MM.1S (cell line): ENCODE measurements at regions not wholly inside any gene's neighbourhood (a gene's known extent, or its start where the extent isn't known, plus 50 kb on each side); places are given as distances from the start of the nearest gene placed in this dataset.

ENCODE experiments used
- DNase-seq: peaks from one replicate; pipeline ENCODE4 v3.0.0-alpha.2; 2015
- H2AFZ ChIP-seq: fragments of 300-600 bp; sonication (generic); 2 replicates; pipeline ENCODE4 v1.6.0; 2016; ENCODE audit warnings: antibody characterized with exemption, low read length
- H3F3A ChIP-seq: fragments of 300-600 bp; sonication (generic); 2 replicates; pipeline ENCODE4 v1.6.1; 2016; ENCODE audit warnings: mild to moderate bottlenecking, antibody characterized with exemption, low read length, moderate library complexity, mixed read lengths; ENCODE audit not compliant: insufficient read depth
- H3K27ac ChIP-seq: fragments of 300-600 bp; sonication (generic); 2 replicates; pipeline ENCODE4 v1.5.1; 2016; ENCODE audit warnings: mild to moderate bottlenecking, low read length
- H3K27me3 ChIP-seq: fragments of 300-600 bp; sonication (generic); replicated peaks from 2 replicates; pipeline ENCODE4 v1.6.0; 2016; ENCODE audit warnings: low read length; ENCODE audit not compliant: insufficient read depth
- H3K36me3 ChIP-seq: fragments of 300-600 bp; sonication (generic); replicated peaks from 2 replicates; pipeline ENCODE4 v1.6.1; 2016; ENCODE audit warnings: mild to moderate bottlenecking, low read length, mixed read lengths; ENCODE audit not compliant: insufficient read depth
- H3K4me1 ChIP-seq: fragments of 300-600 bp; sonication (generic); 2 replicates; pipeline ENCODE4 v1.6.1; 2016; ENCODE audit warnings: low read length, mixed read lengths
- H3K4me2 ChIP-seq: fragments of 300-600 bp; sonication (generic); 2 replicates; pipeline ENCODE4 v1.6.0; 2016; ENCODE audit warnings: low read depth, low read length
- H3K4me3 ChIP-seq: fragments of 300-600 bp; sonication (generic); 2 replicates; pipeline ENCODE4 v1.5.1; 2016; ENCODE audit warnings: low read length, mixed read lengths
- H3K79me2 ChIP-seq: fragments of 300-600 bp; sonication (generic); 2 replicates; pipeline ENCODE4 v1.6.1; 2016; ENCODE audit warnings: mixed run types, low read length, mixed read lengths
- H3K9ac ChIP-seq: fragments of 300-600 bp; sonication (generic); 2 replicates; pipeline ENCODE4 v1.6.1; 2016; ENCODE audit warnings: low read length, mixed read lengths
- H3K9me2 ChIP-seq: fragments of 300-600 bp; sonication (generic); replicated peaks from 2 replicates; pipeline ENCODE4 v1.6.1; 2016; ENCODE audit warnings: mild to moderate bottlenecking, low read length, mixed read lengths; ENCODE audit not compliant: insufficient read depth
- H3K9me3 ChIP-seq: fragments of 300-600 bp; sonication (generic); replicated peaks from 2 replicates; pipeline ENCODE4 v1.6.1; 2016; ENCODE audit warnings: mild to moderate bottlenecking, low read length, mixed read lengths; ENCODE audit not compliant: insufficient read depth
- H4K20me1 ChIP-seq: fragments of 300-600 bp; sonication (generic); 2 replicates; pipeline ENCODE4 v1.6.1; 2016; ENCODE audit warnings: mild to moderate bottlenecking, low read length, moderate library complexity, mixed read lengths; ENCODE audit not compliant: insufficient read depth
- EZH2 ChIP-seq: fragments of 300-600 bp; sonication (generic); optimal IDR thresholded peaks from 2 replicates; pipeline ENCODE3; 2017; ENCODE audit warnings: low read depth, mild to moderate bottlenecking, antibody characterized with exemption, low read length, mixed read lengths
- EZH2phosphoT487 ChIP-seq: fragments of 300-600 bp; sonication (generic); IDR thresholded peaks from 2 replicates; pipeline ENCODE4 v1.6.1; 2018; ENCODE audit warnings: antibody characterized with exemption, low read length
- TF ChIP-seq, protein P1 (sequence below): fragments of 300-600 bp; sonication (generic); IDR thresholded peaks from 2 replicates; pipeline ENCODE4 v1.5.1; 2016; ENCODE audit warnings: antibody characterized with exemption, low read length, mixed read lengths

DNA sequence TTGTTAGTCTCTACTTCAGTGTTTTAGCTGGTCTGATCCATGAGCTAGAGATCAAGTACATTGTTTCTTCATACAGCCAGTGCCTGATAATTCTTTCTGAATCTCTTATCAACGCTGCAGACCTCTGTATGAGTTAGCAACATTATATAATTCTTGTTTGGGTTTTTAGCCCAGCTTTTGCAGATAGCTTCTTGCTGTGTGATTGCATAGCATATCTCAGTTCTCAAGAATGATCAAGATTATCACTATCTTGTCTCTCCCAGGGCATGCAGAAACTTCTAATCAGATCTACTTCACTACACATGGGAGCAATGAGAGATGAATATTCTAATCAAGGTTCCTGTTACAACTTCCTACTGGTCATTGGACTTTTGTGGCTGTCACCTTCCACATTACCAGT, 158.3 kb downstream of the FAM174A start:
- TF ChIP-seq EZH2, result no peak
- no peak for TF ChIP-seq EZH2phosphoT487
- TF ChIP-seq, protein P1, sequence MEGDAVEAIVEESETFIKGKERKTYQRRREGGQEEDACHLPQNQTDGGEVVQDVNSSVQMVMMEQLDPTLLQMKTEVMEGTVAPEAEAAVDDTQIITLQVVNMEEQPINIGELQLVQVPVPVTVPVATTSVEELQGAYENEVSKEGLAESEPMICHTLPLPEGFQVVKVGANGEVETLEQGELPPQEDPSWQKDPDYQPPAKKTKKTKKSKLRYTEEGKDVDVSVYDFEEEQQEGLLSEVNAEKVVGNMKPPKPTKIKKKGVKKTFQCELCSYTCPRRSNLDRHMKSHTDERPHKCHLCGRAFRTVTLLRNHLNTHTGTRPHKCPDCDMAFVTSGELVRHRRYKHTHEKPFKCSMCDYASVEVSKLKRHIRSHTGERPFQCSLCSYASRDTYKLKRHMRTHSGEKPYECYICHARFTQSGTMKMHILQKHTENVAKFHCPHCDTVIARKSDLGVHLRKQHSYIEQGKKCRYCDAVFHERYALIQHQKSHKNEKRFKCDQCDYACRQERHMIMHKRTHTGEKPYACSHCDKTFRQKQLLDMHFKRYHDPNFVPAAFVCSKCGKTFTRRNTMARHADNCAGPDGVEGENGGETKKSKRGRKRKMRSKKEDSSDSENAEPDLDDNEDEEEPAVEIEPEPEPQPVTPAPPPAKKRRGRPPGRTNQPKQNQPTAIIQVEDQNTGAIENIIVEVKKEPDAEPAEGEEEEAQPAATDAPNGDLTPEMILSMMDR, result no peak

DNA sequence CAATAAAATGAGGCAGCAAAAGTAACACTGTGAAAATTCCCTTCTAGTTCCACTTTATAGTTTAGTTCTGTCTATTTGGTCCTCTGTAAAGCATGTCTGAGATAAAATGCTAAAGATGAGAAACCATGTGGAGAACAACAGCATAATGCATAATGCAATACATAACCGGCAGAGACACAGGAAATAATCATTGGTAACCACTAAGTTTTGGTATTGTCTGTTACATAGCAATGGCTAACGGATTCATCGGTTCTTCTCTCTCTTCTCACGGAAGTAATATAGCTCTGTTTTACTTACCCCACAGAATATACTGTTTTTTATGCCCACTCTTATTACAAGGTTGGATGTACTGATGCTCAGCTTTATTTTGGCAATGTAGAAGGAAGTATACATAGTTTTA, 158.9 kb downstream of the FAM174A start:
- Histone ChIP-seq H3K79me2 (no peaks in the 10 kb centered on the region), H3F3A (no peaks in the 10 kb centered on the region), H3K9ac (no peak overlapping the region), H2AFZ (no peak overlapping the region), H3K9me3 (no peaks in the 10 kb centered on the region), H3K27ac (no peak overlapping the region), H3K4me3 (no peak overlapping the region), H3K27me3 (no peaks in the 10 kb centered on the region), H3K9me2 (no peaks in the 10 kb centered on the region), H4K20me1 (no peaks in the 10 kb centered on the region), H3K4me2 (no peak overlapping the region), H3K4me1 (no peaks in the 10 kb centered on the region), H3K36me3 (no peaks in the 10 kb centered on the region)
- no peak for DNase-seq
- TF ChIP-seq, protein P1, result no peak
- no peak for TF ChIP-seq EZH2phosphoT487
- no peak for TF ChIP-seq EZH2

More for the DNA sequence above, 158.3 kb downstream of the FAM174A start:
- Histone ChIP-seq H3K27ac (no peak overlapping the region), H3K36me3 (no peaks in the 10 kb centered on the region), H2AFZ (no peak overlapping the region), H3K4me1 (no peaks in the 10 kb centered on the region), H3K9ac (no peak overlapping the region), H3K9me3 (no peaks in the 10 kb centered on the region), H4K20me1 (no peaks in the 10 kb centered on the region), H3F3A (no peaks in the 10 kb centered on the region), H3K79me2 (no peaks in the 10 kb centered on the region), H3K27me3 (no peaks in the 10 kb centered on the region), H3K4me2 (no peak overlapping the region), H3K4me3 (no peak overlapping the region), H3K9me2 (no peaks in the 10 kb centered on the region)
- no peak for DNase-seq

DNA sequence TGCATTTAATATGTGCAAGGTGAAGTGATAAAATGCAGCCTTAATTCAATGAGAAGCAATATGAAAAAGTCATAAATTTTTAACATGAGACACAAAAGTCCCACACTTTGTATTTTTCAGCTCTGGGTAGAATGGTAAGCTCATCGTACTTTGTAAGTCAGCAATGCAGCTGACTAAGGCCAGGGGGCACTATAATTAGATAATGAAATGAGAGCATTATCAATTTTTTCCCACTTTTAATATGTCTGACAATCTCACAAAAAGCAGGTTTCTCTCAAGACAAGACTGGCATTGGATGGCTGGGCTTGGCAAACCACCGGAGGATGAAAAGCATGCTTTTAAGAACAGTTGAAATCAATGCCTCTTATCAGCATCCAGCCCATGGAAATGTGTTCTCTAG, 162.8 kb downstream of the FAM174A start:
- Histone ChIP-seq H2AFZ (no peak overlapping the region), H3K36me3 (no peaks in the 10 kb centered on the region), H3K9ac (no peak overlapping the region), H3K4me3 (no peak overlapping the region), H3K79me2 (no peaks in the 10 kb centered on the region), H3K9me2 (no peaks in the 10 kb centered on the region), H3K4me1 (no peaks in the 10 kb centered on the region), H3F3A (no peaks in the 10 kb centered on the region), H3K27me3 (no peaks in the 10 kb centered on the region), H3K9me3 (no peaks in the 10 kb centered on the region), H4K20me1 (no peaks in the 10 kb centered on the region), H3K4me2 (no peak overlapping the region), H3K27ac (no peak overlapping the region)
- DNase-seq, result no peak
- TF ChIP-seq, protein P1, result 0 out of 2 replicates have a peak, but pooled peaks have one; percentile 11
- TF ChIP-seq EZH2phosphoT487 (no peak), EZH2 (no peak)

DNA sequence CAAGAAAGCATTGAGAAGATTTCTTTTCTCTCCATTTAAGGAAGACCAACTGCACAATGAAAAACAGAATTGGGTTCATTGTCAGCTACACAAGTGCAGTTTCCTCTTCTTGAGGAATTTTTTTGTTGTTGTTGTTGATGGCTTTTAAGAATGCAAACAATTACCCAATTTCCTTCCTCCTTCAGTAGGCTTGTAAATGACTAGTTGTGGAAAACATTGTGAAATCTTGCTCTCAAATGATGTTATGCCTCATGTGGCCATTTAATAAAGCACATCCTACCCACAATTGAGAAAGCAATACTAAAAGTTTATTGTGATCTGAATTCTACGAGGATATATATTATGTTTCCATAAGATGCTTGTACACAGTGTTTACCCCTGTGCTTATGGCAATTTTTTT, 171.6 kb downstream of the FAM174A start:
- Histone ChIP-seq H3K9me3 (no peaks in the 10 kb centered on the region), H3K27ac (no peak overlapping the region), H3K36me3 (no peaks in the 10 kb centered on the region), H4K20me1 (no peaks in the 10 kb centered on the region), H3K4me3 (no peak overlapping the region), H3K4me2 (no peak overlapping the region), H3K4me1 (no peaks in the 10 kb centered on the region), H3K79me2 (no peaks in the 10 kb centered on the region), H3K9me2 (no peaks in the 10 kb centered on the region), H2AFZ (no peak overlapping the region), H3K9ac (no peak overlapping the region), H3K27me3 (no peaks in the 10 kb centered on the region), H3F3A (no peaks in the 10 kb centered on the region)
- TF ChIP-seq, protein P1, result peak; percentile 31
- no peak for TF ChIP-seq EZH2phosphoT487
- TF ChIP-seq EZH2, result no peak
- DNase-seq, result peak; percentile 12
